GM23338 (cell line): ENCODE measurements at regions not wholly inside any gene's neighbourhood (a gene's known extent, or its start where the extent isn't known, plus 50 kb on each side); places are given as distances from the start of the nearest gene placed in this dataset.

ENCODE experiments used
- ATAC-seq: fragments of 200-7000 bp; cut with Tn5 transposase; 3 replicates; pipeline ENCODE4 v1.9.1; 2020
- DNase-seq: peaks from one replicate; pipeline ENCODE4 v3.0.0-alpha.2; 2015; ENCODE audit warnings: low spot score
- H2AFZ ChIP-seq: fragments of 200-600 bp; sonication (generic); 2 replicates; pipeline ENCODE4 v1.8.0; 2016; ENCODE audit warnings: antibody characterized with exemption, mild to moderate bottlenecking, moderate library complexity
- H3F3A ChIP-seq: fragments of 200-600 bp; sonication (generic); replicated peaks from 2 replicates; pipeline ENCODE4 v1.8.0; 2017; ENCODE audit warnings: antibody characterized with exemption, mixed run types, low read depth
- H3K27ac ChIP-seq: fragments of 200-600 bp; sonication (generic); 2 replicates; pipeline ENCODE4 v1.6.1; 2016; ENCODE audit warnings: low read depth
- H3K27me3 ChIP-seq: fragments of 200-600 bp; sonication (generic); 2 replicates; pipeline ENCODE4 v1.8.0; 2016; ENCODE audit warnings: mild to moderate bottlenecking, mixed run types, moderate library complexity; ENCODE audit not compliant: insufficient read depth
- H3K36me3 ChIP-seq: fragments of 200-600 bp; sonication (generic); 2 replicates; pipeline ENCODE4 v1.8.0; 2016; ENCODE audit warnings: mild to moderate bottlenecking; ENCODE audit not compliant: insufficient read depth
- H3K4me1 ChIP-seq: fragments of 200-600 bp; sonication (generic); 2 replicates; pipeline ENCODE4 v1.8.0; 2016; ENCODE audit warnings: mild to moderate bottlenecking, moderate library complexity; ENCODE audit not compliant: insufficient read depth
- H3K4me2 ChIP-seq: fragments of 200-600 bp; sonication (generic); 2 replicates; pipeline ENCODE4 v1.7.1; 2017; ENCODE audit warnings: mixed run types
- H3K4me3 ChIP-seq: fragments of 200-600 bp; sonication (generic); 2 replicates; pipeline ENCODE4 v1.6.1; 2016; ENCODE audit warnings: mixed run types
- H3K79me2 ChIP-seq: fragments of 200-600 bp; sonication (generic); replicated peaks from 2 replicates; pipeline ENCODE4 v1.8.0; 2017; ENCODE audit warnings: mild to moderate bottlenecking; ENCODE audit not compliant: insufficient read depth
- H3K9me2 ChIP-seq: fragments of 200-600 bp; sonication (generic); 2 replicates; pipeline ENCODE4 v1.8.0; 2017; ENCODE audit not compliant: insufficient read depth
- H4K20me1 ChIP-seq: fragments of 200-600 bp; sonication (generic); replicated peaks from 2 replicates; pipeline ENCODE4 v1.8.0; 2017; ENCODE audit warnings: mild to moderate bottlenecking; ENCODE audit not compliant: insufficient read depth
- H3K27ac Mint-ChIP-seq: 2 replicates; pipeline ENCODE4 v1.8.0; 2020; ENCODE audit warnings: inconsistent platforms, mild to moderate bottlenecking, moderate library complexity, mixed read lengths
- H3K27me3 Mint-ChIP-seq: 3 replicates; pipeline ENCODE4 v1.8.0; 2022; ENCODE audit warnings: low read depth, mild to moderate bottlenecking, moderate library complexity, mixed read lengths, inconsistent platforms; ENCODE audit not compliant: insufficient read depth, poor library complexity
- H3K36me3 Mint-ChIP-seq: 3 replicates; pipeline ENCODE4 v1.8.0; 2021; ENCODE audit warnings: low read depth, mild to moderate bottlenecking, inconsistent platforms, moderate library complexity, mixed read lengths
- H3K4me1 Mint-ChIP-seq: 3 replicates; pipeline ENCODE4 v1.8.0; 2020; ENCODE audit warnings: mild to moderate bottlenecking, inconsistent platforms, mixed read lengths
- H3K4me3 Mint-ChIP-seq: 3 replicates; pipeline ENCODE4 v1.8.0; 2021; ENCODE audit warnings: moderate library complexity, mild to moderate bottlenecking, inconsistent platforms, mixed read lengths
- H3K9me3 Mint-ChIP-seq: 3 replicates; pipeline ENCODE4 v1.8.0; 2020; ENCODE audit warnings: moderate library complexity, mild to moderate bottlenecking, inconsistent platforms, mixed read lengths
- EZH2 ChIP-seq: fragments of 200-600 bp; sonication (generic); IDR thresholded peaks from one replicate; pipeline ENCODE4 v1.8.0; 2017; ENCODE audit warnings: antibody characterized with exemption, mild to moderate bottlenecking, low read depth; ENCODE audit not compliant: unreplicated experiment
- EZH2phosphoT487 ChIP-seq: fragments of 200-600 bp; sonication (generic); IDR thresholded peaks from one replicate; pipeline ENCODE4 v1.8.1; 2018; ENCODE audit warnings: antibody characterized with exemption; ENCODE audit not compliant: unreplicated experiment
- JUNB ChIP-seq: IDR thresholded peaks from one replicate; pipeline ENCODE4 v1.6.1; 2016; ENCODE audit warnings: antibody characterized with exemption; ENCODE audit not compliant: unreplicated experiment
- NANOG ChIP-seq: IDR thresholded peaks from 2 replicates; pipeline ENCODE4 v1.6.1; 2016; ENCODE audit warnings: antibody characterized with exemption, borderline replicate concordance
- POLR2AphosphoS5 ChIP-seq: IDR thresholded peaks from 2 replicates; pipeline ENCODE4 v1.6.1; 2016; ENCODE audit warnings: antibody characterized with exemption, low read depth
- STAT1 ChIP-seq: IDR thresholded peaks from one replicate; pipeline ENCODE4 v1.6.1; 2016; ENCODE audit warnings: antibody characterized with exemption; ENCODE audit not compliant: unreplicated experiment
- ZNF114 ChIP-seq: fragments of 250-450 bp; sonication (Bioruptor Pico); IDR thresholded peaks from 2 replicates; pipeline ENCODE4 v1.5.0; 2020; ENCODE audit warnings: mild to moderate bottlenecking, moderate library complexity
- ZNF331 ChIP-seq: fragments of 250-450 bp; sonication (Bioruptor Pico); IDR thresholded peaks from 2 replicates; pipeline ENCODE4 v1.5.0; 2020; ENCODE audit warnings: low read depth, mild to moderate bottlenecking, moderate library complexity
- TF ChIP-seq, protein P1 (sequence below): IDR thresholded peaks from one replicate; pipeline ENCODE4 v1.6.1; 2018; ENCODE audit warnings: antibody characterized with exemption; ENCODE audit not compliant: unreplicated experiment
- TF ChIP-seq, protein P2 (sequence below), 2 experiments: fragments of 200-600 bp in 1 of 2; sonication (generic) in 1 of 2; conservative IDR thresholded peaks; 2 replicates each; pipeline versions ENCODE4 v1.5.1 to v1.6.1; 2016 to 2017; ENCODE audit warnings: antibody characterized with exemption in 2 of 2, low read depth in 2 of 2, mild to moderate bottlenecking in 2 of 2, moderate library complexity in 1 of 2

GRCh38 chr9:23322392-23322791 is 503.6 kb downstream of the ELAVL2 start (continued):
- TF ChIP-seq ZNF114 (CRISPR knock-in tag): no peak

DNA sequence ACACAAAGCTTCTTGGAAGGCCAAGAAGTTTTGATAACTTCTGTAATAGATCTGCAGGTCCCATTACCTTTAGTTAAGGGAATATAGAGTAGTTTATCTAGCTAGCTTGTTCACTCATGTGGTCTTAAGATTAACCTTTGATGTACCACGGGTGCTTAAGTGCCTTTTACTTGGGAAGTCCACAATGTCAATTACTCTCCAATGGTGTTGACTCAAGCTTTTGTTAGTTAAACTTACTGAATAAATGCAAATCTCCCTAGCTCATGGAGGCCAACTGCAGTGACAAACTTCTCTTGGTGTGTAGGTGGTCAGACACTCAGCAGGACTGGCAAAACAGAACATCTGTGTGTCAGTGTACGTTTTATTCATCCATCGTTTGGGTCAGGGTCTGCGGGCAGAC is 501.5 kb downstream of the ELAVL2 start:
- DNase-seq (peak; percentile 36), ATAC-seq (no peak)
- no peak overlapping the region for H3K4me3 ChIP-seq
- no peaks in the 10 kb centered on the region for H3K4me1 ChIP-seq
- H3K4me1 Mint-ChIP-seq: peaks cover 4% of the 10 kb centered on the region; the same call in 2 of the 3 replicates
- H3K9me2 ChIP-seq: peaks cover 5% of the 10 kb centered on the region; the same call in 1 of the 2 replicates
- H3K27me3 ChIP-seq: peaks cover 25% of the 10 kb centered on the region
- no peak overlapping the region for H3K27ac Mint-ChIP-seq
- TF ChIP-seq, protein P1, sequence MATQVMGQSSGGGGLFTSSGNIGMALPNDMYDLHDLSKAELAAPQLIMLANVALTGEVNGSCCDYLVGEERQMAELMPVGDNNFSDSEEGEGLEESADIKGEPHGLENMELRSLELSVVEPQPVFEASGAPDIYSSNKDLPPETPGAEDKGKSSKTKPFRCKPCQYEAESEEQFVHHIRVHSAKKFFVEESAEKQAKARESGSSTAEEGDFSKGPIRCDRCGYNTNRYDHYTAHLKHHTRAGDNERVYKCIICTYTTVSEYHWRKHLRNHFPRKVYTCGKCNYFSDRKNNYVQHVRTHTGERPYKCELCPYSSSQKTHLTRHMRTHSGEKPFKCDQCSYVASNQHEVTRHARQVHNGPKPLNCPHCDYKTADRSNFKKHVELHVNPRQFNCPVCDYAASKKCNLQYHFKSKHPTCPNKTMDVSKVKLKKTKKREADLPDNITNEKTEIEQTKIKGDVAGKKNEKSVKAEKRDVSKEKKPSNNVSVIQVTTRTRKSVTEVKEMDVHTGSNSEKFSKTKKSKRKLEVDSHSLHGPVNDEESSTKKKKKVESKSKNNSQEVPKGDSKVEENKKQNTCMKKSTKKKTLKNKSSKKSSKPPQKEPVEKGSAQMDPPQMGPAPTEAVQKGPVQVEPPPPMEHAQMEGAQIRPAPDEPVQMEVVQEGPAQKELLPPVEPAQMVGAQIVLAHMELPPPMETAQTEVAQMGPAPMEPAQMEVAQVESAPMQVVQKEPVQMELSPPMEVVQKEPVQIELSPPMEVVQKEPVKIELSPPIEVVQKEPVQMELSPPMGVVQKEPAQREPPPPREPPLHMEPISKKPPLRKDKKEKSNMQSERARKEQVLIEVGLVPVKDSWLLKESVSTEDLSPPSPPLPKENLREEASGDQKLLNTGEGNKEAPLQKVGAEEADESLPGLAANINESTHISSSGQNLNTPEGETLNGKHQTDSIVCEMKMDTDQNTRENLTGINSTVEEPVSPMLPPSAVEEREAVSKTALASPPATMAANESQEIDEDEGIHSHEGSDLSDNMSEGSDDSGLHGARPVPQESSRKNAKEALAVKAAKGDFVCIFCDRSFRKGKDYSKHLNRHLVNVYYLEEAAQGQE: no peak
- TF ChIP-seq NANOG: peak; percentile 85; the same call in 1 of the 2 replicates
- no peaks in the 10 kb centered on the region for H3F3A ChIP-seq
- H3K79me2 ChIP-seq: no peaks in the 10 kb centered on the region
- no peaks in the 10 kb centered on the region for H4K20me1 ChIP-seq
- H3K27ac ChIP-seq: no peak overlapping the region
- H3K4me3 Mint-ChIP-seq: no peak overlapping the region
- no peaks in the 10 kb centered on the region for H3K36me3 ChIP-seq
- H3K27me3 Mint-ChIP-seq: peaks cover 2% of the 10 kb centered on the region
- peaks cover 9% of the 10 kb centered on the region for H3K9me3 Mint-ChIP-seq
- H2AFZ ChIP-seq: no peak overlapping the region
- peaks cover 9% of the 10 kb centered on the region for H3K36me3 Mint-ChIP-seq
- no peak overlapping the region for H3K4me2 ChIP-seq

DNA sequence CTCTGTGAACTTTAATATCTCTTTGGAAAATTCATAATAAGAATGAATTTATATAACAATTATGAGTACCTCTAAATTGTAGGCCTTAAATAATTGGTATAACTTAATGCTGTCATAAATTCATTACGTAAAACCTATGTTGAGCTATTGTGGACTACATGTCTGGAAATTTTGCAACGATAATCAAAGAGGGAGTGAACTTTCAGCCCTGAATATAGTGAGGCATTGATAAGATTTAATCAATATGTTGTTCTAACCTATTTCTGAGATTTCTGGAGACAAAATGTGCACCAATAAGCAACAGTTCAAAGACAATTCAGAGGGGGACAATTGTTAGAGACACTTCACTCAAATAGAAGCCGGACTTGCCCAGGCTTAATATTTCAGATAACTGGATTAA is 499.4 kb downstream of the ELAVL2 start:
- Histone ChIP-seq H3K79me2 (no peaks in the 10 kb centered on the region), H3K36me3 (no peaks in the 10 kb centered on the region), H3K4me2 (no peak overlapping the region), H3K27me3 (peaks cover 25% of the 10 kb centered on the region), H3K27ac (no peak overlapping the region), H4K20me1 (no peaks in the 10 kb centered on the region), H3K4me1 (no peaks in the 10 kb centered on the region), H2AFZ (no peak overlapping the region), H3F3A (no peaks in the 10 kb centered on the region), H3K9me2 (peaks cover 7% of the 10 kb centered on the region; the same call in 1 of the 2 replicates), H3K4me3 (no peak overlapping the region)
- Mint-ChIP-seq H3K9me3 (peaks cover 28% of the 10 kb centered on the region), H3K27ac (no peak overlapping the region), H3K27me3 (peaks cover 2% of the 10 kb centered on the region), H3K4me3 (no peak overlapping the region), H3K36me3 (peaks cover 24% of the 10 kb centered on the region), H3K4me1 (peaks cover 4% of the 10 kb centered on the region; the same call in 2 of the 3 replicates)
- ATAC-seq (no peak), DNase-seq (no peak)
- no peak for TF ChIP-seq ZNF331 (CRISPR knock-in tag)
- no peak for TF ChIP-seq POLR2AphosphoS5
- no peak for TF ChIP-seq JUNB
- TF ChIP-seq, protein P1: no peak
- no peak for TF ChIP-seq ZNF114 (CRISPR knock-in tag)
- no peak for TF ChIP-seq EZH2phosphoT487
- no peak for TF ChIP-seq EZH2
- TF ChIP-seq, protein P2, sequence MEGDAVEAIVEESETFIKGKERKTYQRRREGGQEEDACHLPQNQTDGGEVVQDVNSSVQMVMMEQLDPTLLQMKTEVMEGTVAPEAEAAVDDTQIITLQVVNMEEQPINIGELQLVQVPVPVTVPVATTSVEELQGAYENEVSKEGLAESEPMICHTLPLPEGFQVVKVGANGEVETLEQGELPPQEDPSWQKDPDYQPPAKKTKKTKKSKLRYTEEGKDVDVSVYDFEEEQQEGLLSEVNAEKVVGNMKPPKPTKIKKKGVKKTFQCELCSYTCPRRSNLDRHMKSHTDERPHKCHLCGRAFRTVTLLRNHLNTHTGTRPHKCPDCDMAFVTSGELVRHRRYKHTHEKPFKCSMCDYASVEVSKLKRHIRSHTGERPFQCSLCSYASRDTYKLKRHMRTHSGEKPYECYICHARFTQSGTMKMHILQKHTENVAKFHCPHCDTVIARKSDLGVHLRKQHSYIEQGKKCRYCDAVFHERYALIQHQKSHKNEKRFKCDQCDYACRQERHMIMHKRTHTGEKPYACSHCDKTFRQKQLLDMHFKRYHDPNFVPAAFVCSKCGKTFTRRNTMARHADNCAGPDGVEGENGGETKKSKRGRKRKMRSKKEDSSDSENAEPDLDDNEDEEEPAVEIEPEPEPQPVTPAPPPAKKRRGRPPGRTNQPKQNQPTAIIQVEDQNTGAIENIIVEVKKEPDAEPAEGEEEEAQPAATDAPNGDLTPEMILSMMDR (conservative IDR thresholded peaks at IDR 0.05; ENCODE audit: low read depth in 2 of 2): no peak
- no peak for TF ChIP-seq STAT1
